ENCODE measurements at regions not wholly inside any gene's neighbourhood (a gene's known extent, or its start where the extent isn't known, plus 50 kb on each side); places are given as distances from the start of the nearest gene placed in this dataset.

GRCh38 chr1:229860926-229861325 is 206.1 kb upstream of the GALNT2 start:
- Histone ChIP-seq H3K9ac (replicated peaks in 1 of 4; ENCODE audit: extremely low read depth in 1 of 4, low read depth in 3 of 4, low read length in 3 of 4) (no peak overlapping the region), H3K9me3 (ENCODE audit: insufficient read depth in 2 of 2, low read depth in 1 of 2, low read length in 1 of 2) (no peaks in the 10 kb centered on the region), H3K4ac (replicated peaks; ENCODE audit: insufficient read length, low read depth, low read length) (no peak overlapping the region), H2BK120ac (replicated peaks; ENCODE audit: low read depth, low read length) (no peak overlapping the region), H2AFZ (ENCODE audit: low read length) (no peak overlapping the region), H4K5ac (ENCODE audit: insufficient read length, low read depth, low read length) (no peak overlapping the region), H3K4me1 (replicated peaks in 1 of 4; ENCODE audit: control insufficient read depth in 3 of 4, insufficient read depth in 4 of 4, low read length in 3 of 4) (peaks cover 2 to 9% (median 5%) of the 10 kb centered on the region in 4 experiments; a peak in 6 of 7 replicates), H3K79me1 (ENCODE audit: low read depth, low read length) (no peaks in the 10 kb centered on the region), H2BK15ac (ENCODE audit: low read length) (no peak overlapping the region), H4K8ac (ENCODE audit: extremely low read depth, insufficient read depth, low read length) (no peak overlapping the region), H3K56ac (replicated peaks; ENCODE audit: insufficient read length, low read depth, low read length) (no peak overlapping the region), H3K23me2 (ENCODE audit: low read depth, low read length) (no peaks in the 10 kb centered on the region), H2BK12ac (ENCODE audit: low read depth, low read length) (no peak overlapping the region), H2BK20ac (ENCODE audit: low read length) (no peak overlapping the region), H3K36me3 (ENCODE audit: control insufficient read depth in 2 of 4, insufficient read depth in 4 of 4, low read length in 3 of 4) (no peaks in the 10 kb centered on the region), H3K27ac (ENCODE audit: low read depth, low read length) (no peak overlapping the region), H4K91ac (replicated peaks; ENCODE audit: insufficient read length, low read length) (no peak overlapping the region), H3K23ac (ENCODE audit: insufficient read length) (no peak overlapping the region), H3K18ac (ENCODE audit: extremely low read depth, low read length) (no peak overlapping the region), H2AK5ac (ENCODE audit: low read depth, low read length) (no peak overlapping the region), H3K4me3 (ENCODE audit: extremely low read depth in 1 of 4, insufficient read depth in 2 of 4, low read depth in 3 of 4, low read length in 4 of 4) (no peak overlapping the region), H4K20me1 (replicated peaks in 1 of 2; ENCODE audit: control insufficient read depth in 1 of 2, insufficient read depth in 2 of 2, low read length in 2 of 2) (no peaks in the 10 kb centered on the region), H2BK5ac (ENCODE audit: low read depth, low read length) (no peak overlapping the region), H3K27me3 (replicated peaks in 1 of 4; ENCODE audit: control insufficient read depth in 3 of 4, extremely low read depth in 1 of 4, insufficient read depth in 3 of 4, low read length in 3 of 4) (no peaks in the 10 kb centered on the region; a peak in 1 of 7 replicates), H3K14ac (ENCODE audit: insufficient read length) (no peak overlapping the region), H3K4me2 (ENCODE audit: insufficient read depth in 1 of 2, low read depth in 2 of 2, low read length in 2 of 2) (no peak overlapping the region), H3K79me2 (ENCODE audit: control insufficient read depth in 1 of 2, insufficient read depth in 2 of 2, low read length in 2 of 2) (no peaks in the 10 kb centered on the region)
- ChIA-PET CTCF (ENCODE audit: partially characterized antibody) (interaction anchor here (0.6 to 2.5 kb wide), 4 partner anchors 12 to 306 kb away, joined by 3 to 11 read pairs (median 3); no protein-coding TSS in a partner anchor), POLR2A (ENCODE audit: partially characterized antibody) (interaction anchor here (0.6 kb wide), 1 partner anchor 492 kb away, joined by 3 read pairs; no protein-coding TSS in a partner anchor)
- TF ChIP-seq SP1 (IDR thresholded peaks at IDR 0.05; ENCODE audit: low read depth, low read length) (no peak), CBX5 (IDR thresholded peaks at IDR 0.05; ENCODE audit: low read depth, low read length) (no peak), NRF1 (IDR thresholded peaks at IDR 0.05; ENCODE audit: low read depth, low read length) (no peak), CHD2 (IDR thresholded peaks at IDR 0.05; ENCODE audit: low read length) (no peak), ZNF274 (IDR thresholded peaks at IDR 0.05; ENCODE audit: borderline replicate concordance, extremely low read depth, low read length) (no peak), CEBPB (IDR thresholded peaks at IDR 0.05; ENCODE audit: low read depth, low read length) (no peak), EGR1 (IDR thresholded peaks at IDR 0.05; ENCODE audit: borderline replicate concordance, low read depth, low read length) (no peak), POU5F1 (IDR thresholded peaks at IDR 0.05; ENCODE audit: low read depth, low read length) (no peak)
- DNase-seq (ENCODE audit: low read depth in 1 of 2, low spot score in 2 of 2) (no peak), FAIRE-seq (no peak)
- WGBS, 2 experiments (ENCODE audit: extremely low coverage in 1 of 2, insufficient coverage in 1 of 2, insufficient read length in 1 of 2, insufficient replicate concordance in 2 of 2, low coverage in 1 of 2, low lambda C conversion rate in 2 of 2, missing lambda C conversion rate in 1 of 2), result 90% methylated on average over 6 of the region's 6 CpGs; no CpG with 5 or more reads in 1 of the 2 experiments
